ENCODE measurements at regions not wholly inside any gene's neighbourhood (a gene's known extent, or its start where the extent isn't known, plus 50 kb on each side); places are given as distances from the start of the nearest gene placed in this dataset.

GRCh38 chr14:86423214-86423613 lies 893.3 kb downstream of the FLRT2 start:
- no peak for DNase-seq
- H3K4me1 ChIP-seq: no peaks in the 10 kb centered on the region
- TF ChIP-seq CTCF (IDR thresholded peaks at IDR 0.05; ENCODE audit: borderline replicate concordance): no peak
- intact Hi-C loops (cut with micrococcal nuclease): no loop called here
- no peak overlapping the region for H3K27ac ChIP-seq (replicated peaks)
- H3K27me3 ChIP-seq (ENCODE audit: low read depth): no peaks in the 10 kb centered on the region
- no peak overlapping the region for H3K4me3 ChIP-seq
- H3K36me3 ChIP-seq: no peaks in the 10 kb centered on the region
- H3K9me3 ChIP-seq (replicated peaks): no peaks in the 10 kb centered on the region

- Histone ChIP-seq H3K9me3 (replicated peaks) (no peaks in the 10 kb centered on the region), H3K27ac (replicated peaks) (no peak overlapping the region), H3K36me3 (no peaks in the 10 kb centered on the region), H3K27me3 (ENCODE audit: low read depth) (no peaks in the 10 kb centered on the region), H3K4me1 (no peaks in the 10 kb centered on the region), H3K4me3 (no peak overlapping the region)
- no peak for DNase-seq
- no peak for TF ChIP-seq CTCF (IDR thresholded peaks at IDR 0.05; ENCODE audit: borderline replicate concordance)
- intact Hi-C loops (cut with micrococcal nuclease): no loop called here
These were observed 890.2 kb downstream of the FLRT2 start for GRCh38 chr14:86420131-86420530.

GRCh38 chr14:86414146-86414545 lies 884.2 kb downstream of the FLRT2 start:
- Histone ChIP-seq H3K27ac (replicated peaks) (no peak overlapping the region), H3K27me3 (ENCODE audit: low read depth) (no peaks in the 10 kb centered on the region), H3K9me3 (replicated peaks) (no peaks in the 10 kb centered on the region), H3K36me3 (no peaks in the 10 kb centered on the region), H3K4me3 (no peak overlapping the region), H3K4me1 (no peaks in the 10 kb centered on the region)
- DNase-seq: no peak
- intact Hi-C loops (cut with micrococcal nuclease): no loop called here
- no peak for TF ChIP-seq CTCF (IDR thresholded peaks at IDR 0.05; ENCODE audit: borderline replicate concordance)

GRCh38 chr14:86404989-86405649 lies 875.2 kb downstream of the FLRT2 start:
- DNase-seq: no peak
- Histone ChIP-seq H3K9me3 (replicated peaks) (peaks cover 12% of the 10 kb centered on the region), H3K36me3 (no peaks in the 10 kb centered on the region), H3K27ac (replicated peaks) (no peak overlapping the region), H3K27me3 (ENCODE audit: low read depth) (no peaks in the 10 kb centered on the region), H3K4me1 (no peaks in the 10 kb centered on the region), H3K4me3 (no peak overlapping the region)
- intact Hi-C loops (cut with micrococcal nuclease): no loop called here
- TF ChIP-seq CTCF (IDR thresholded peaks at IDR 0.05; ENCODE audit: borderline replicate concordance): no peak

- DNase-seq: no peak
- Histone ChIP-seq H3K4me1 (no peaks in the 10 kb centered on the region), H3K9me3 (replicated peaks) (peaks cover 12% of the 10 kb centered on the region), H3K36me3 (no peaks in the 10 kb centered on the region), H3K27ac (replicated peaks) (no peak overlapping the region), H3K4me3 (no peak overlapping the region), H3K27me3 (ENCODE audit: low read depth) (no peaks in the 10 kb centered on the region)
- intact Hi-C loops (cut with micrococcal nuclease): no loop called here
- TF ChIP-seq CTCF (IDR thresholded peaks at IDR 0.05; ENCODE audit: borderline replicate concordance): no peak
These were observed 874.5 kb downstream of the FLRT2 start for GRCh38 chr14:86404425-86404824.
